NCI-H524 (cell line): ENCODE measurements at regions not wholly inside any gene's neighbourhood (a gene's known extent, or its start where the extent isn't known, plus 50 kb on each side); places are given as distances from the start of the nearest gene placed in this dataset.

Experiments used
- DNase-seq, 2 experiments: peaks; one replicate each; lab custom pipeline; 2025; lab: John Stamatoyannopoulos, UW

DNA sequence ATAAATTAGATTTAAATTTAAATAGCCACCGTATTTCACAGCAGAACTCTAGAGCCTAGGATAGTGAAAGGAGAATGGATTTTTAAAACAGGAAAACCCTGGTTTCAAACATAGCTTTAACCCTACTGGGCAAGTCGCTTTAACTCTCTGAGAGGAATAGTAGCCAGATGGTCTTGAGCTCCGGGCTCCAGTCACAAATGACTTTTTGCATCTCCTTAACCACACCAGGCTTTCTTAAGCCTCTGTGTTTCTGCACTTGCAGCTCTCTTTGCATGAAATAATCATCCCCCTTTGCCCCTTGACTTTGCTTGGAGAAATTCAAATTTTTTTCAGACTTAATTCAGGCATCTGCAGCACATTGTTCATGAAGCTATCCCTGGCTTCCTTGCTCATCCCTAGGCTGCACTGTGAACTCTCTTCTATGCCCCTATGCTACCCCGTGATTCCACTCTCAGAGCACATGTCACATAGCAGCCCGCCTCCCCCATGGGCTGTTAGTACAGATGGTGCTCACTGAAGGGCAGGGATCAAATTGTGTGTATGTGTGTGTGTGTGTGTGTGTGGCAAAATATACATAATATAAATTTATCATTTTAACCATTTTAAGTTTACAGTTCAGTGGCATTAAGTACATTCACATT, 68.8 kb upstream of the DAB1 start:
- peak; percentile 86 for DNase-seq

DNA sequence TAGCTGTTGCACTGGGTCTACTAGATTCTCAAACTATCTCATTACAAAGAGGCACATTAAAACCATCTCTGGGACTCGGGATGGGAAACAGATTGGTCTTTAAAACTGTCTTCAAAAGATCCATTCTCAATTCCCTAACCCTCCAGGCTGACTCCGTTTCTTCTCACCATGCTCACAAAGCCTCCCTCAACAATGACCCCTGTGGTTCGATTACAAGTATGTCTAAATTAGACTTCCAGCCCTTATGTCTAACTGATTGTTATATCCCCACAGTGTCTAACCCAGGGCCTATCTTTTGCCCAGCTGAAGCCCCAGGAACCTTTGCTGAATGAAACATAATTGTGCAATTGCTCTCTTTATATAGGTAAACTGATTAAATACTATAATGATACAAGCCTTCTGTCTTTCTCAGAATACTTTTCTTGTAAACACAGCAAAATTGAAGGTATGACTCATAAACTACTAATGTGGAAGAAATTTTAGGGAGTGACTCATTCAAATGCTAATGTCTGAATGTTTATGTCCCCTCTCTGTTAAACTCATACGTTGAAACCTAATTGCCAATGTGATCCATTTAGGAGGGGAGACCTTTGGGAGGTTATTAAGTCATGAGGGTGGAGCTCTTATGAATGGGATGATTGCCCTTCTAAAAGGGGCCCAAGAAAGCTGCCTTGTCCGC, 65.6 kb upstream of the DAB1 start:
- no peak for DNase-seq

DNA sequence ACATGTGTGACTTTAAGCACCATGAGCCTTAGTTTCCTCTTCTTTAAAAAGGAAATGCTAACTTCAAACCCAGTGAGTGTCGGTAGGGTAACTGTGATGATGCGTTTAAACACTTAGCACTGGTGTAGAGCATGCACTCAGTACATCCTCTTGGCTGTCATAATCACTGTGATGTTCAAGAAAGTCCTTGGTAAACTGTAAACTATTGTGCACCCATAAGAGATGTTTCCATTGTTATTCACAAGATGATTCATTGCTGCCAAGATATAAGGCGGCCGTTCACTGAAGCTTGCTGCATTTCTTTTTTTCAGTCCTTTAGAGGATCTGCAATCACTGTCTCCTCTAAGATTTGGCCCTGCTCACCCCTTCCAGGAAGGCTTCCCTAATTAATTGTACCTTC, 61.8 kb upstream of the DAB1 start:
- no peak for DNase-seq

DNA sequence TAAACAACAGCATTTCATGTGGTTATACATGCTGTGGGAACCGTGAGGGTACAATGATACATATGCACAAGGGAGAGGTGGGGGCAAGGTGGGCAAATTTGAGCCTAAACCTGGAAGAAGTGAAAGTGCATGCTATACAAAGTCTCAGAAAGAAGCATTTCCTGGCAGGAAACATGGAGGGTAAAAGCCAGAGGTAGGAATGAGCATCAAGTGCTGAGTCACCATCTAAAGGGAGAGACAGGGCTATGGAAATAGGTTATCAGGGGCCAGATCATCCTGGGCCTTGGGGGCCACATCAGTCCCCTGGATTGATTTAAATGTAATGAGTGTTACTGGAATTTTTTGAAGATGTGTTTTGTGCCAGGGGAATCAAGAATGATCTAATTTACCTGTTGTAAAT, 60.1 kb upstream of the DAB1 start:
- DNase-seq, result no peak

DNA sequence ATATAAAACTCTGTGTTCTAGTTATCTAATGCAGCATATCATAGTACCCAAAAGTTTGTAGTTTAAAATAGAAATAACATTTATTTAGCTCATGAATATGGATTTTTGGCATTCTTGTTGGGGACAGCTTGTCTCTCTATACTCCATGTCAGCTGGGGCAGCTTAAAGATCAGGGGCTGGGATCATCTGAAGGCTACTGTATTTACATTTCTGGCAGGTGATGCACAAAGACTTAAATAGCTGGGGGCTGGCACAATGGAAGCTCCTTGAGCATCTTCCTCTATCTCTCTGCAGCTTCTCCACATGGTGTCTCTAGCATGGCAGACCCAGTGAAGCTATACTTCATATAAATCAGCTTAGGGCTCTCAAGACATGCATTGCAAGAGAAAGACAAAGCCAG, 55.6 kb upstream of the DAB1 start:
- DNase-seq, result peak in 1 of 2 experiments; percentile 50

DNA sequence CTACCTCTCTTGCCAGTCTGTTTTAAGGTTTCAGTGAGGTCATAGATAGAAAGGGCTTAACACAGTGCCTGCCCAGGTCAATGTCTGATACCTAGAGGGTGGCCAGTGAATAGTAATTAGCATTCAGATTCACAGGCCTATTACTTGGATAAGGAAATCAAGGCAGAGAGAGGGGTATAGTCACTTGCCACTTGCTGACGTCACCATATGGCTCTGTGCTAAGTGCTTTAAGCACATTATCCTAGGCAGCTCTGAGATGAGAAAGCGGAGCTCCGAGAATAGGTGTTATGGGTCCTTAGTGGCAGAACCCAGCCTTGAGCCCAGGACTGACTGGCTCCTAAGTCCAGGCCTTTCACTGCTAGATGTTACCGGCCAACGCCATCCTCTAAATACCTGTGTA, 51.5 kb upstream of the DAB1 start:
- DNase-seq, result no peak

DNA sequence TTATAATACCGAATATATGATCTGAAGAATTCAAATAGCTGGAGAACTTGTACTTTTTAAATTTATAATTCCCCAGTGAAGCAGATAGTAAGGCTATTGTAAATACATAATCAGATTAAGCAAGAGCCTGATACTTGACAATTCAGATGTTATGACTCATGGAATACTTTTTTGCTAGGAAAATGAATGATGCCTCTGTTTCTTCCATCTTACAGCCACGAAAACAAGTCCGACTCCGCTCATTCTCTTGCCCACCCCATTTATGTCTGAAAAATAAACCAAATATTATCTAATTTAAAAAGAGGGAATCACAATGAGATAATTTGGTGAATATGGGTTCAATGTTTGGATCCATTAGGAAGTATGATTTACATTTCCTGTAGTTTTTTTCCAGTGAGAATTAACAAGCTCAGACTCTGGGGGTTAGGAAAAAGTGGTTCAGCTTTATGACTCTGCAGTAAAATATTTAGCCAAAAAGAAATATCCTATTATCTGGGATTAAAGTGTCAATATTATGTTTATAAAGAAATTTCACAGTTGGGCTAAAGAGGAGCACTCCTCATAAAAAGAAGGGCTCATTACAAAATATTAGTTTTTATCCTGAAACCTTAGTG, 50.4 kb upstream of the DAB1 start:
- no peak for DNase-seq
